ENCODE measurements at regions not wholly inside any gene's neighbourhood (a gene's known extent, or its start where the extent isn't known, plus 50 kb on each side); places are given as distances from the start of the nearest gene placed in this dataset.

DNA sequence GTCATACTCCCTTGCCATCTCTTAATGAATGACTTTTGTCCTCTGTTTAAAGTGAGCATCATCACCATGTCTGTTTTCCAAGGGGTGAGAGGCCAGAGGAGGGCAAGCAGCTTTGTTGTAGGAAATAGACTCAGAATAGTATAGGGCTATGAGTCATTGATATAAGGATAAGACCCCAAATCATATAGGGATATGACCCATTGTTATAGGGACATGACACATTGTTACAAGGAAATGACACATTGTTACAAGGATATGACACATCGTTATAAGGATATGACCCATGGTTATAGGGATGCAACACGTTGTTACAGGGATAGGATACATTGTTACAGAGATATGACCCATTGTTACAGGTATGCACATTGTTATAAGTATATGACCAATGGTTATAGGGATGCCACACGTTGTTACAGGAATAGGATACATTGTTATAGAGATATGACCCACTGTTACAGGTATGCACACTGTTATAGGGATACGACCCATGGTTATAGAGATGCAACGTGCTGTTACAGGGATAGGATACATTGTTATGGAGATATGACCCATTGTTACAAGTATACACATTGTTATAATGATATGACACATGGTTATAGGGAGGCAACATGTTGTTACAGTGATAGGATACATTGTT lies 311.1 kb upstream of the ADARB2 start:
- TF ChIP-seq, protein P1, sequence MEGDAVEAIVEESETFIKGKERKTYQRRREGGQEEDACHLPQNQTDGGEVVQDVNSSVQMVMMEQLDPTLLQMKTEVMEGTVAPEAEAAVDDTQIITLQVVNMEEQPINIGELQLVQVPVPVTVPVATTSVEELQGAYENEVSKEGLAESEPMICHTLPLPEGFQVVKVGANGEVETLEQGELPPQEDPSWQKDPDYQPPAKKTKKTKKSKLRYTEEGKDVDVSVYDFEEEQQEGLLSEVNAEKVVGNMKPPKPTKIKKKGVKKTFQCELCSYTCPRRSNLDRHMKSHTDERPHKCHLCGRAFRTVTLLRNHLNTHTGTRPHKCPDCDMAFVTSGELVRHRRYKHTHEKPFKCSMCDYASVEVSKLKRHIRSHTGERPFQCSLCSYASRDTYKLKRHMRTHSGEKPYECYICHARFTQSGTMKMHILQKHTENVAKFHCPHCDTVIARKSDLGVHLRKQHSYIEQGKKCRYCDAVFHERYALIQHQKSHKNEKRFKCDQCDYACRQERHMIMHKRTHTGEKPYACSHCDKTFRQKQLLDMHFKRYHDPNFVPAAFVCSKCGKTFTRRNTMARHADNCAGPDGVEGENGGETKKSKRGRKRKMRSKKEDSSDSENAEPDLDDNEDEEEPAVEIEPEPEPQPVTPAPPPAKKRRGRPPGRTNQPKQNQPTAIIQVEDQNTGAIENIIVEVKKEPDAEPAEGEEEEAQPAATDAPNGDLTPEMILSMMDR (IDR thresholded peaks at IDR 0.05; ENCODE audit: insufficient read depth, low read depth, low read length, missing control alignments) = no peak
- H3K4me3 ChIP-seq (ENCODE audit: low read length) = no peak overlapping the region
- DNase-seq (ENCODE audit: low read depth) = peak; percentile 40

DNA sequence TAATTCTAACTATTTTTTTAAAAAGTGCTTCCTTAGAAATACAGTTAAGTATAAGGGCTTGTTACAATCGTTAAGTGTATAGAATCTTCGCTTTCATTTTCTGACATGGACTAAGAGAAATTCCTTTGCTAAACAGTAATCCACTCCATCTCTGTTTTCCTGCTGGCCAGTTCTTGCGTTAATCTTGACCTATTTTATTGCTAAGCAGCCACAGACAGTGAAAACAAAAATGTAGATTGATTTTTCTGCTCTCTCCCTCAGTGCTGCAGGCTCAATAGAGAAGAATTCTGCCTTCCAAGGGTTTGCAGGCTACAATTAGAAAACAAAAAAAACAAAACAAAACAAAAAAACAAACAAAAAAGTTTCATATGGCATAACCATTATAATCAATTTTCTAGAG lies 310.4 kb upstream of the ADARB2 start:
- DNase-seq (ENCODE audit: low read depth) = no peak
- TF ChIP-seq, protein P1 (IDR thresholded peaks at IDR 0.05; ENCODE audit: insufficient read depth, low read depth, low read length, missing control alignments) = no peak
- no peak overlapping the region for H3K4me3 ChIP-seq (ENCODE audit: low read length)

GRCh38 chr10:2043379-2043778 lies 306.1 kb upstream of the ADARB2 start:
- no peak for DNase-seq (ENCODE audit: low read depth)
- H3K4me3 ChIP-seq (ENCODE audit: low read length) = no peak overlapping the region
- TF ChIP-seq, protein P1 (IDR thresholded peaks at IDR 0.05; ENCODE audit: insufficient read depth, low read depth, low read length, missing control alignments) = no peak

- H3K4me3 ChIP-seq (ENCODE audit: low read length) = no peak overlapping the region
- TF ChIP-seq, protein P1 (IDR thresholded peaks at IDR 0.05; ENCODE audit: insufficient read depth, low read depth, low read length, missing control alignments) = no peak
- DNase-seq (ENCODE audit: low read depth) = no peak
These were observed 300.7 kb upstream of the ADARB2 start for GRCh38 chr10:2038036-2038435.

GRCh38 chr10:2037246-2037645 lies 299.9 kb upstream of the ADARB2 start:
- TF ChIP-seq, protein P1 (IDR thresholded peaks at IDR 0.05; ENCODE audit: insufficient read depth, low read depth, low read length, missing control alignments) = no peak
- no peak for DNase-seq (ENCODE audit: low read depth)
- H3K4me3 ChIP-seq (ENCODE audit: low read length) = no peak overlapping the region

DNA sequence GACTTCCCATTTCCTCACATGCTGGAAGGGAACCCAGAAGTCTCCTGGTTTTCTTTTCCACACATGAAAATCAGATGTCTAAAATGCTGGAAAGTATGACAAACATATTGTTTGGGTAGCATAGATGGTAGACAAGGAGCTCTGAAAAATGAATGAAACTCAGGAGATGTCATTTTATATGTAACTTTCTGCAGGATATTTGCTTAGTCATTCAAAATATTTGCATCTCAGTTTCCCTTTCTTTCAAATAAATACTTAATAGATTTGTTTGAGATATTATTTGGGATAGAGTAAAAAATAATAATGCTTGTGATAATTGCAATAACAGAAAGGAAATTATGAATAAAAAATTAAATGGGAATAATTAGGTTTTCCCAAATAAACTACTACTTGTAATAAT lies 298.9 kb upstream of the ADARB2 start:
- TF ChIP-seq, protein P1 (IDR thresholded peaks at IDR 0.05; ENCODE audit: insufficient read depth, low read depth, low read length, missing control alignments) = no peak
- no peak overlapping the region for H3K4me3 ChIP-seq (ENCODE audit: low read length)
- no peak for DNase-seq (ENCODE audit: low read depth)

- H3K4me3 ChIP-seq (ENCODE audit: low read length) = no peak overlapping the region
- TF ChIP-seq, protein P1 (IDR thresholded peaks at IDR 0.05; ENCODE audit: insufficient read depth, low read depth, low read length, missing control alignments) = no peak
- DNase-seq (ENCODE audit: low read depth) = no peak
These were observed 292.7 kb upstream of the ADARB2 start for GRCh38 chr10:2030046-2030445.

Data from epithelial cell of esophagus (primary cell).